ENCODE measurements at regions not wholly inside any gene's neighbourhood (a gene's known extent, or its start where the extent isn't known, plus 50 kb on each side); places are given as distances from the start of the nearest gene placed in this dataset.

DNA sequence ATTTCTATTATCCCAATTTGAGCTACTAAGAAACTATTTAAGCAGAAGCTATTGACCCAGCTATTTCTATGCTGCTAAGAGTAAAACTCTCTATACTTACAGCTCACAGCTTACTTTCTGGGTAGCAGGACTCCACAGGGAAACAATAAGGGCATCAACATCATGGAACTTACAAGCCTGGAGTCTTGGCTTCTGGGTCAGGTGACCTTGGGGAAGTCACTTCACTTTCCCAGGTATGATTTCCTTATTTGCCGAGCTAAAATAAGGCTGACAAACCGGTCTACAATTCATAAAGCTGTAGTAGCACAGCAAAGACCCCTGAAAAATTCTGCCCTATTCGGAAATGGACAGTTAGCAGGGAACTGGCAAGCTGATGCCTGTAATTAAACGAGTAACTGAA lies 278.3 kb upstream of the NR2F2 start:
- Histone ChIP-seq H4K20me1 (ENCODE audit: insufficient read depth, low read length) (no peaks in the 10 kb centered on the region), H3K27me3 (ENCODE audit: control insufficient read depth in 1 of 2, insufficient read depth in 2 of 2, low read length in 2 of 2) (0 out of 5 replicates have a peak, but pooled peaks cover 0 to 4% of the 10 kb centered on the region in 2 experiments), H3K4me2 (ENCODE audit: low read depth, low read length) (no peak overlapping the region), H3K27ac (ENCODE audit: extremely low read length, insufficient read depth, low read length) (no peak overlapping the region), H2AFZ (ENCODE audit: low read length) (no peak overlapping the region), H3K36me3 (replicated peaks in 1 of 2; ENCODE audit: control insufficient read depth in 1 of 2, insufficient read depth in 2 of 2, low read length in 2 of 2) (no peaks in the 10 kb centered on the region), H3K9me3 (ENCODE audit: low read length) (no peaks in the 10 kb centered on the region), H3K9ac (ENCODE audit: insufficient read depth, low read depth, low read length) (no peak overlapping the region), H3K4me1 (ENCODE audit: insufficient read depth, low read length) (peaks cover 14% of the 10 kb centered on the region), H3K79me2 (ENCODE audit: insufficient read depth, low read length) (no peaks in the 10 kb centered on the region), H3K4me3 (replicated peaks in 1 of 3; ENCODE audit: insufficient read depth in 1 of 3, low read depth in 2 of 3, low read length in 3 of 3) (no peak overlapping the region)
- no TSS peak for BruUV-seq (replicated peaks)
- ATAC-seq = no peak
- in situ Hi-C loops (cut with HindIII; ENCODE audit: extremely low pct_ligation_motif_present, low pct_unique_long_range_greater_than_20kb) = no loop called here
- intact Hi-C loops (cut with micrococcal nuclease; ENCODE audit: unreplicated experiment) = loop anchor here (5.0 kb wide), 1 partner anchor 275 kb away; no protein-coding TSS in a partner anchor
- ChIA-PET CTCF (ENCODE audit: low intra/inter-chr PET ratio, low total read pairs) (no interaction called here), POLR2A (no interaction called here)
- no peak for FAIRE-seq
- TF ChIP-seq NFYC (CRISPR knock-in tag; IDR thresholded peaks at IDR 0.05) = no peak
- no peak for TF ChIP-seq CERS6 (CRISPR knock-in tag; IDR thresholded peaks at IDR 0.05)
- TF ChIP-seq HNF4A (CRISPR knock-in tag; IDR thresholded peaks at IDR 0.05) = no peak
- TF ChIP-seq KLF13 (CRISPR knock-in tag; IDR thresholded peaks at IDR 0.05) = no peak
- TF ChIP-seq TFAP4 (IDR thresholded peaks at IDR 0.05; ENCODE audit: borderline replicate concordance, low read depth) = no peak
- TF ChIP-seq ZNF343 (CRISPR knock-in tag; IDR thresholded peaks at IDR 0.05) = no peak
- no peak for TF ChIP-seq HES4 (CRISPR knock-in tag; IDR thresholded peaks at IDR 0.05; ENCODE audit: borderline replicate concordance)
- TF ChIP-seq DPF2 (CRISPR knock-in tag; IDR thresholded peaks at IDR 0.05; ENCODE audit: borderline replicate concordance, low read depth) = no peak
- TF ChIP-seq PBX2 (CRISPR knock-in tag; IDR thresholded peaks at IDR 0.05) = no peak
- TF ChIP-seq YEATS4 (CRISPR knock-in tag; IDR thresholded peaks at IDR 0.05; ENCODE audit: borderline replicate concordance) = no peak
- no peak for TF ChIP-seq ZBTB20 (CRISPR knock-in tag; IDR thresholded peaks at IDR 0.05; ENCODE audit: borderline replicate concordance, low read depth)
- no peak for TF ChIP-seq ZNF672 (CRISPR knock-in tag; IDR thresholded peaks at IDR 0.05)
- TF ChIP-seq ZNF598 (CRISPR knock-in tag; IDR thresholded peaks at IDR 0.05; ENCODE audit: borderline replicate concordance) = no peak
- TF ChIP-seq HNRNPUL1 (IDR thresholded peaks at IDR 0.05; ENCODE audit: low read depth, low read length) = no peak
- no peak for TF ChIP-seq ZSCAN25 (CRISPR knock-in tag; IDR thresholded peaks at IDR 0.05)
- TF ChIP-seq CHD2 (IDR thresholded peaks at IDR 0.05; ENCODE audit: low read depth, low read length) = no peak
- no peak for TF ChIP-seq ZFP82 (CRISPR knock-in tag; IDR thresholded peaks at IDR 0.05; ENCODE audit: borderline replicate concordance)
- no peak for TF ChIP-seq RNF2 (conservative IDR thresholded peaks at IDR 0.05; ENCODE audit: low read depth)
- no peak for TF ChIP-seq ARID4A (CRISPR knock-in tag; IDR thresholded peaks at IDR 0.05; ENCODE audit: borderline replicate concordance)
- WGBS (ENCODE audit: low lambda C conversion rate) = 93% methylated on average over 4 of the region's 4 CpGs
- DNase-seq (ENCODE audit: low spot score) = no peak
